Liver (tissue), 3 donors: ENCODE measurements at regions not wholly inside any gene's neighbourhood (a gene's known extent, or its start where the extent isn't known, plus 50 kb on each side); places are given as distances from the start of the nearest gene placed in this dataset.

Experiments
- CTCF ChIP-seq: fragments of 150-350 bp; IDR thresholded peaks from 2 replicates; pipeline ENCODE4 v1.5.1; 2017; ENCODE audit warnings: improper control_type of control experiment, low read depth, low read length; ENCODE audit not compliant: missing input control
- EGR1 ChIP-seq, 2 donors: IDR thresholded peaks; 2 replicates each; pipeline ENCODE4 v1.6.1; 2016 to 2018; ENCODE audit warnings: antibody characterized with exemption in 2 of 2, low read depth in 2 of 2
- FOXA1 ChIP-seq: IDR thresholded peaks from 2 replicates; pipeline ENCODE4 v1.6.1; 2016; ENCODE audit warnings: antibody characterized with exemption
- NR2F2 ChIP-seq: IDR thresholded peaks from 2 replicates; pipeline ENCODE4 v1.6.1; 2016; ENCODE audit warnings: antibody characterized with exemption
- RAD21 ChIP-seq, 2 donors: IDR thresholded peaks; 2 replicates each; pipeline ENCODE4 v1.6.1; 2016; ENCODE audit warnings: antibody characterized with exemption in 2 of 2, mild to moderate bottlenecking in 2 of 2
- SP1 ChIP-seq: IDR thresholded peaks from 2 replicates; pipeline ENCODE4 v1.6.1; 2018; ENCODE audit warnings: antibody characterized with exemption, mild to moderate bottlenecking
- YY1 ChIP-seq: IDR thresholded peaks from 2 replicates; pipeline ENCODE4 v1.6.1; 2016; ENCODE audit warnings: antibody characterized with exemption, mild to moderate bottlenecking
- ZBTB33 ChIP-seq: IDR thresholded peaks from 2 replicates; pipeline ENCODE4 v1.6.1; 2016; ENCODE audit warnings: antibody characterized with exemption
- TF ChIP-seq, protein P1 (sequence below): IDR thresholded peaks from 2 replicates; pipeline ENCODE4 v1.6.1; 2016; ENCODE audit warnings: antibody characterized with exemption, mild to moderate bottlenecking
- donor health status: healthy.
- donor health status: healthy.

- TF ChIP-seq CTCF (no peak), SP1 (no peak), ZBTB33 (no peak), RAD21 (IDR thresholded peaks at IDR 0.05) (no peak), EGR1 (IDR thresholded peaks at IDR 0.05; ENCODE audit: low read depth in 2 of 2) (no peak), YY1 (no peak), FOXA1 (no peak), NR2F2 (no peak)
- TF ChIP-seq, protein P1, sequence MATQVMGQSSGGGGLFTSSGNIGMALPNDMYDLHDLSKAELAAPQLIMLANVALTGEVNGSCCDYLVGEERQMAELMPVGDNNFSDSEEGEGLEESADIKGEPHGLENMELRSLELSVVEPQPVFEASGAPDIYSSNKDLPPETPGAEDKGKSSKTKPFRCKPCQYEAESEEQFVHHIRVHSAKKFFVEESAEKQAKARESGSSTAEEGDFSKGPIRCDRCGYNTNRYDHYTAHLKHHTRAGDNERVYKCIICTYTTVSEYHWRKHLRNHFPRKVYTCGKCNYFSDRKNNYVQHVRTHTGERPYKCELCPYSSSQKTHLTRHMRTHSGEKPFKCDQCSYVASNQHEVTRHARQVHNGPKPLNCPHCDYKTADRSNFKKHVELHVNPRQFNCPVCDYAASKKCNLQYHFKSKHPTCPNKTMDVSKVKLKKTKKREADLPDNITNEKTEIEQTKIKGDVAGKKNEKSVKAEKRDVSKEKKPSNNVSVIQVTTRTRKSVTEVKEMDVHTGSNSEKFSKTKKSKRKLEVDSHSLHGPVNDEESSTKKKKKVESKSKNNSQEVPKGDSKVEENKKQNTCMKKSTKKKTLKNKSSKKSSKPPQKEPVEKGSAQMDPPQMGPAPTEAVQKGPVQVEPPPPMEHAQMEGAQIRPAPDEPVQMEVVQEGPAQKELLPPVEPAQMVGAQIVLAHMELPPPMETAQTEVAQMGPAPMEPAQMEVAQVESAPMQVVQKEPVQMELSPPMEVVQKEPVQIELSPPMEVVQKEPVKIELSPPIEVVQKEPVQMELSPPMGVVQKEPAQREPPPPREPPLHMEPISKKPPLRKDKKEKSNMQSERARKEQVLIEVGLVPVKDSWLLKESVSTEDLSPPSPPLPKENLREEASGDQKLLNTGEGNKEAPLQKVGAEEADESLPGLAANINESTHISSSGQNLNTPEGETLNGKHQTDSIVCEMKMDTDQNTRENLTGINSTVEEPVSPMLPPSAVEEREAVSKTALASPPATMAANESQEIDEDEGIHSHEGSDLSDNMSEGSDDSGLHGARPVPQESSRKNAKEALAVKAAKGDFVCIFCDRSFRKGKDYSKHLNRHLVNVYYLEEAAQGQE, result no peak
Measured at GRCh38 chr2:60319031-60319547, 234.4 kb downstream of the BCL11A start.
